Heart left ventricle (tissue), 13 donors: ENCODE measurements at regions not wholly inside any gene's neighbourhood (a gene's known extent, or its start where the extent isn't known, plus 50 kb on each side); places are given as distances from the start of the nearest gene placed in this dataset.

Experiments used
- CTCF ChIP-seq, 12 donors: fragments of 200-600 bp; sonication (generic) in 4 of 12; IDR thresholded peaks; one replicate each; pipeline versions ENCODE4 v1.5.0 to v1.8.0; 2018 to 2022; ENCODE audit warnings: antibody characterized with exemption in 12 of 12, mild to moderate bottlenecking in 5 of 12
- POLR2A ChIP-seq, 2 donors: fragments of 450-650 bp; IDR thresholded peaks; one replicate each; pipeline ENCODE4 v1.6.1; 2017; ENCODE audit warnings: antibody characterized with exemption in 2 of 2, mild to moderate bottlenecking in 2 of 2, moderate library complexity in 2 of 2
- donor health status: ischemic (EF 13 %, LVEDD 7.1; RV severe dilation, severe dysfunction).
- donor health status: DM: no; HTN: yes; CAD: no.
- donor health status: DM: no; HTN: no; CAD: no.
- donor health status: ischemic (EF 25% LVEDD 6.9; RV normal size, moderate dysfunction).
- donor health status: ischemic (EF 25% LVEDD 5.7; RV mildly dilated, moderate dysfunction).
- donor health status: ischemic (EF 35%, LVEDD 5.7; RV mildly dilated, moderate dysfunction).
- donor health status: nonischemic (EF 11% LVEDD 7.7; RV severe dilation, severe dysfunction).
- donor health status: DM: yes; HTN: yes; CAD: no.
- donor health status: PGD.
- donor health status: ischemic (EF 29% LVEDD 5.4; RV normal size, mild dysfunction).
- donor health status: nonischemic (EF 23%, LVEDD 6.1; RV moderate dilation, normal function).

GRCh38 chr1:55311979-55312378, 96.8 kb upstream of the USP24 start:
- TF ChIP-seq POLR2A (IDR thresholded peaks at IDR 0.05) (no peak), CTCF (IDR thresholded peaks at IDR 0.05) (no peak)
